Nephron progenitor cell (in vitro differentiated cells): ENCODE measurements at regions not wholly inside any gene's neighbourhood (a gene's known extent, or its start where the extent isn't known, plus 50 kb on each side); places are given as distances from the start of the nearest gene placed in this dataset.

Experiments
- DNase-seq: peaks from one replicate; pipeline ENCODE4 v3.0.0; 2021
- H3K27ac Mint-ChIP-seq: 2 replicates; pipeline ENCODE4 v1.8.0; 2021; ENCODE audit warnings: mild to moderate bottlenecking, moderate library complexity, mixed read lengths
- H3K27me3 Mint-ChIP-seq: 2 replicates; pipeline ENCODE4 v1.8.0; 2021; ENCODE audit warnings: mild to moderate bottlenecking, low read depth, mixed read lengths; ENCODE audit not compliant: poor library complexity
- H3K36me3 Mint-ChIP-seq: 2 replicates; pipeline ENCODE4 v1.8.0; 2021; ENCODE audit warnings: low read depth, mixed read lengths
- H3K4me1 Mint-ChIP-seq: 2 replicates; pipeline ENCODE4 v1.8.0; 2021; ENCODE audit warnings: mixed read lengths
- H3K4me3 Mint-ChIP-seq: 2 replicates; pipeline ENCODE4 v1.8.0; 2021; ENCODE audit warnings: mild to moderate bottlenecking, moderate library complexity, mixed read lengths
- H3K9me3 Mint-ChIP-seq: 2 replicates; pipeline ENCODE4 v1.8.0; 2021; ENCODE audit warnings: mild to moderate bottlenecking, moderate library complexity, mixed read lengths
- CTCF ChIP-seq: fragments of 200-600 bp; sonication (generic); IDR thresholded peaks from 2 replicates; pipeline ENCODE4 v1.5.0; 2021; ENCODE audit warnings: antibody characterized with exemption

GRCh38 chr1:82792151-82792550 is 991.4 kb downstream of the ADGRL2 start:
- Mint-ChIP-seq H3K4me3 (no peak overlapping the region), H3K27me3 (peaks cover 3% of the 10 kb centered on the region), H3K36me3 (no peaks in the 10 kb centered on the region), H3K9me3 (peaks cover 6% of the 10 kb centered on the region), H3K27ac (peak overlapping the region; percentile 4), H3K4me1 (peaks cover 18% of the 10 kb centered on the region)
- no peak for DNase-seq
- TF ChIP-seq CTCF: no peak

- Mint-ChIP-seq H3K4me1 (peaks cover 22% of the 10 kb centered on the region), H3K27ac (no peak overlapping the region), H3K9me3 (peaks cover 6% of the 10 kb centered on the region), H3K36me3 (no peaks in the 10 kb centered on the region), H3K4me3 (no peak overlapping the region), H3K27me3 (peaks cover 3% of the 10 kb centered on the region)
- TF ChIP-seq CTCF: no peak
- no peak for DNase-seq
These were observed 989.8 kb downstream of the ADGRL2 start for GRCh38 chr1:82790556-82790955.

- H3K36me3 Mint-ChIP-seq: no peaks in the 10 kb centered on the region
- peaks cover 3% of the 10 kb centered on the region for H3K27me3 Mint-ChIP-seq
- DNase-seq: no peak
- H3K9me3 Mint-ChIP-seq: peaks cover 6% of the 10 kb centered on the region
- H3K4me3 Mint-ChIP-seq: no peak overlapping the region
- no peak for TF ChIP-seq CTCF
- H3K27ac Mint-ChIP-seq: no peak overlapping the region
- H3K4me1 Mint-ChIP-seq: peaks cover 22% of the 10 kb centered on the region
These were observed 987.9 kb downstream of the ADGRL2 start for GRCh38 chr1:82788660-82789059.

GRCh38 chr1:82788038-82788437 is 987.3 kb downstream of the ADGRL2 start:
- no peak for DNase-seq
- H3K9me3 Mint-ChIP-seq: peaks cover 6% of the 10 kb centered on the region
- peaks cover 22% of the 10 kb centered on the region for H3K4me1 Mint-ChIP-seq
- TF ChIP-seq CTCF: no peak
- H3K4me3 Mint-ChIP-seq: no peak overlapping the region
- peaks cover 3% of the 10 kb centered on the region for H3K27me3 Mint-ChIP-seq
- H3K36me3 Mint-ChIP-seq: no peaks in the 10 kb centered on the region
- H3K27ac Mint-ChIP-seq: no peak overlapping the region

- Mint-ChIP-seq H3K4me1 (peaks cover 13% of the 10 kb centered on the region), H3K36me3 (no peaks in the 10 kb centered on the region), H3K9me3 (peaks cover 10% of the 10 kb centered on the region), H3K27me3 (peaks cover 3% of the 10 kb centered on the region), H3K4me3 (no peak overlapping the region), H3K27ac (no peak overlapping the region)
- no peak for DNase-seq
- TF ChIP-seq CTCF: no peak
These were observed 986.1 kb downstream of the ADGRL2 start for GRCh38 chr1:82786883-82787282.

GRCh38 chr1:82785268-82785790 is 984.6 kb downstream of the ADGRL2 start:
- H3K27me3 Mint-ChIP-seq: no peaks in the 10 kb centered on the region
- peaks cover 11% of the 10 kb centered on the region for H3K4me1 Mint-ChIP-seq
- H3K36me3 Mint-ChIP-seq: no peaks in the 10 kb centered on the region
- H3K4me3 Mint-ChIP-seq: no peak overlapping the region
- no peak for DNase-seq
- no peak overlapping the region for H3K27ac Mint-ChIP-seq
- TF ChIP-seq CTCF: no peak
- H3K9me3 Mint-ChIP-seq: peaks cover 4% of the 10 kb centered on the region
